ENCODE measurements at regions not wholly inside any gene's neighbourhood (a gene's known extent, or its start where the extent isn't known, plus 50 kb on each side); places are given as distances from the start of the nearest gene placed in this dataset.

DNA sequence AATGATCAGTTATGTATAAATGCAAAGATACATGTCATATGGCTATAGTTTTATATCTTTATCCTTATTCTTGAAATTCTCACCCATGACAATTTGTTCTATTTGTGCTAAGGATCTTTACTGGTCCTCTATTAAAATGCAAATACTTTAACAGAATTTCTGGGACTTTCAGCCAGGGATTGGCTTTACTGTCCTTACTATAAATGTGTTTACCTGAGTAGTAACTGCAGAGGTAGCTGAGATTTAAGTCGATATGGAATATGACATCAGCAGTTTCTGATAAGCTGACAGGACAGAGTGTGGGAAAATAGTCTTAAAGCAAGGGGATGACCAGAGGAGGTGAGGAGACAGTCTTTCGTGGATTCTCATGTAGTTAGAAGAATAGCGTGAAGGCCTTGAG lies 206.4 kb downstream of the DIO2 start:
- 79% methylated on average over 3 of the region's 3 CpGs for WGBS
- no peak overlapping the region for H3K27ac ChIP-seq (ENCODE audit: low read depth, low read length)
- no peaks in the 10 kb centered on the region for H3K36me3 ChIP-seq (ENCODE audit: insufficient read depth, low read length)
- H3K4me1 ChIP-seq (ENCODE audit: insufficient read depth, low read length), result no peaks in the 10 kb centered on the region
- H3K9me3 ChIP-seq (ENCODE audit: insufficient read depth, low read depth, low read length), result no peaks in the 10 kb centered on the region
- H3K27me3 ChIP-seq (ENCODE audit: insufficient read depth, low read length), result 0 out of 2 replicates have a peak, but pooled peaks cover 5% of the 10 kb centered on the region
- no peak overlapping the region for H3K9ac ChIP-seq (ENCODE audit: low read depth, low read length)
- no peak overlapping the region for H3K4me3 ChIP-seq (ENCODE audit: low read length)

DNA sequence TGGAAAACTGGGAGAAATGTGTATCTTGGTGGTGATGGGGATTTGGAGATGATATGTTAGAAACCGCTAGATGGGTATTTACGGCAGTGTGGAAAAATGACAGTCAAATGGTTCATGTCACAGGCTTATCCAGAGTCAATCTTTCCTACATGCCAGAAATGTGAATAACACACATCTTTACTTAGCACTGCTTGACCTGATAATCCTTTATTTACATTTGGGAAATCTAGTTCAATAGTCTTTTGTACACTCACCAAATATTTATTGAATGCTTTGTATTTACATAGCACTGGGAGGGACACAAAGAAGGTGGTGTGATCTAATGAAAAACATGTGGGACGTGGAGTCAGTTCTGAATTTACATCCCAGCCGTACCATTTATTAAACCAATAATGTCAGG lies 208.2 kb downstream of the DIO2 start:
- H3K36me3 ChIP-seq (ENCODE audit: insufficient read depth, low read length), result no peaks in the 10 kb centered on the region
- peaks cover 12% of the 10 kb centered on the region for H3K27me3 ChIP-seq (ENCODE audit: insufficient read depth, low read length)
- H3K27ac ChIP-seq (ENCODE audit: low read depth, low read length), result no peak overlapping the region
- WGBS, result 92% methylated on average over 4 of the region's 4 CpGs
- no peak overlapping the region for H3K4me3 ChIP-seq (ENCODE audit: low read length)
- H3K9ac ChIP-seq (ENCODE audit: low read depth, low read length), result no peak overlapping the region
- H3K9me3 ChIP-seq (ENCODE audit: insufficient read depth, low read depth, low read length), result no peaks in the 10 kb centered on the region
- H3K4me1 ChIP-seq (ENCODE audit: insufficient read depth, low read length), result no peaks in the 10 kb centered on the region

DNA sequence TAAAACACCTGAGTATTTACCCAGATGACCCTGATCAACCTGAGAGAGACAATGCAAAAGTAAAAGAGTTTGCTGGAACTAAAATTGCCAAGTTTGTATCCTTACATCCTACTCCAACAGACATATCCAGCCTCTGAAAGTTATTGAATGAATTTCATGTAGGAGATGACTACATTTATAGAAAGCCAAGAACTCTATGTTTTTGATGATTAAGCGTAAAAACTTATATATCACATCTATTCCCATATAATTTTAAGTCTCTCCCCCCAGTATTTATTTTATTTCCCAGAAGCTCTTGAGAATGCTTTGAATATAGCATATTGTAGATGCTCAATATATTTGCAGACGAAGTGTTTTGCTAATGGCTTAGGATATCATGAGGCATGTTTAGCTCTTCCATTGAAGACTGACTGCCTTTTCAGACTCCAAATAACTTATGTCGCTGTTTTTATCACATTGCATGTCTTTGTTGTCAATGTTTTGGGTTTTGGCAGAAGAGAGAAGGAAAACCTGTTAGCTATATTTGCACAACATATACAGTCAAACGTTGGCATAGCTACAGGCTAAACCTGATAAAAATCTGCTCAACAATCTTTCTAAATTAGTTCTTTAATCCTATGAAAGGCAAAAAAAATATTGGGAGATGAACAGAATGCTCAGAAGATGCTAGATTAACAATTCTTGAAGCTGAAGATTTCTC lies 213.6 kb downstream of the DIO2 start:
- H3K27ac ChIP-seq (ENCODE audit: low read depth, low read length), result no peak overlapping the region
- H3K9ac ChIP-seq (ENCODE audit: low read depth, low read length), result no peak overlapping the region
- no peaks in the 10 kb centered on the region for H3K4me1 ChIP-seq (ENCODE audit: insufficient read depth, low read length)
- H3K9me3 ChIP-seq (ENCODE audit: insufficient read depth, low read depth, low read length), result no peaks in the 10 kb centered on the region
- H3K27me3 ChIP-seq (ENCODE audit: insufficient read depth, low read length), result peaks cover 64% of the 10 kb centered on the region
- 100% methylated on average over 2 of the region's 4 CpGs for WGBS
- H3K36me3 ChIP-seq (ENCODE audit: insufficient read depth, low read length), result no peaks in the 10 kb centered on the region
- H3K4me3 ChIP-seq (ENCODE audit: low read length), result no peak overlapping the region

DNA sequence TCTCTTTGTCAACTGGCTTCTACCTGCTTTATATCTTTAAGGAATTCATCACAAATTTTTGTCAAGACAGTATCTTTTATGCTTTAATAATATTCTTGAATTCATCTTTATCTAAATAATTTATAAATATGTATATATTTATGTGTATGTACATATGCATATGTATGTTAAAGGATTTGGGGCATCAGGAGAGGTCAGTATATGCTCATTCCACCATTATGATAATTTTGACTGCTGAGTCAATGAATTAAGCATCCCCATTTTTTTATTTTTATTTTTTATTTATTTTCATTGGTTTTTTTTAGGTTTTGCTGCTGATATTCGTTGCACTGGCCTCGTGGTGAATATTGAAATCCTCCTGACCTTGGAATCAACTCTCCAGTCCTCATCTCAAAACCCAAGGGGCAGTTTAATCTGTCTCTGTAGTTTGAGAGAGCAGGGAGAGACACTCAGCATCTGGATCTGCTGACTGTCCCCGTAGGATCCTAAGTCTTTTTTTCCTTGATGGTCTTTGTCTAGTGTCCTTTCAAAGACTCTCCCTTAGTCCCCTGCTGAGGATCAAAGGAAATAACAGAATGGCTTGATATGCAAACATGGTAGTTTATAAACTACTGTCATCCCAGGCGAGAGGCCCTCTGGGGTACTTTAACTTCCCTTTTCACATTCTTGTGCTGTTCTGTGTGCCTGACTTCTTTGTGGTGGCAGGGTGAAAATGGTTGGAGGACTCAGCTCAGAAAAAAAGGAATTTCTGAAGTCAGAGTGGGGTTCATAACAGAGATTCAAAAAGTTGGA lies 218.7 kb downstream of the DIO2 start:
- H3K9me3 ChIP-seq (ENCODE audit: insufficient read depth, low read depth, low read length), result no peaks in the 10 kb centered on the region
- H3K27ac ChIP-seq (ENCODE audit: low read depth, low read length), result no peak overlapping the region
- 6% methylated on average over 2 of the region's 4 CpGs for WGBS
- H3K9ac ChIP-seq (ENCODE audit: low read depth, low read length), result no peak overlapping the region
- peaks cover 100% of the 10 kb centered on the region for H3K27me3 ChIP-seq (ENCODE audit: insufficient read depth, low read length)
- no peak overlapping the region for H3K4me3 ChIP-seq (ENCODE audit: low read length)
- H3K36me3 ChIP-seq (ENCODE audit: insufficient read depth, low read length), result no peaks in the 10 kb centered on the region
- no peaks in the 10 kb centered on the region for H3K4me1 ChIP-seq (ENCODE audit: insufficient read depth, low read length)

DNA sequence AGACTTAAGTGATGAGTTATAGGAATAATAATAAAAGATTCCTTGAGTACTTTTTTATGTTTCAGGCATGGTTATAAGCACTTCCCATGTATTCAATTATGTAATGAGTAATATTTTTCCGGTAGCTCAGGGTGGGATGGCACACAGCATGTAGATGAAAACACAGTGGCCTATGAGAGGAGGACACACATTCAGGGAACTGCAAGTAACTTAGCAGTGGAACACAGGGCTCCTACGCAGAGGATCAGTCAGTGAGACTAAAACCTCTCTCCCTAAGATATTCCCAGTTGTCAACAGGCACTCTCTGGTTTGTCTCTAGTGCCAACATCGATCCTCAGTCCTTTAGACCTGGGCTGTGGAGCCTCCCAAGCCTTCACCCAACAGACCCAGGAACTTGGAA lies 219.4 kb downstream of the DIO2 start:
- no peak overlapping the region for H3K27ac ChIP-seq (ENCODE audit: low read depth, low read length)
- no peak overlapping the region for H3K9ac ChIP-seq (ENCODE audit: low read depth, low read length)
- 73% methylated on average over 3 of the region's 3 CpGs for WGBS
- H3K9me3 ChIP-seq (ENCODE audit: insufficient read depth, low read depth, low read length), result no peaks in the 10 kb centered on the region
- H3K27me3 ChIP-seq (ENCODE audit: insufficient read depth, low read length), result peaks cover 100% of the 10 kb centered on the region
- H3K4me1 ChIP-seq (ENCODE audit: insufficient read depth, low read length), result no peaks in the 10 kb centered on the region
- H3K4me3 ChIP-seq (ENCODE audit: low read length), result no peak overlapping the region
- H3K36me3 ChIP-seq (ENCODE audit: insufficient read depth, low read length), result no peaks in the 10 kb centered on the region

DNA sequence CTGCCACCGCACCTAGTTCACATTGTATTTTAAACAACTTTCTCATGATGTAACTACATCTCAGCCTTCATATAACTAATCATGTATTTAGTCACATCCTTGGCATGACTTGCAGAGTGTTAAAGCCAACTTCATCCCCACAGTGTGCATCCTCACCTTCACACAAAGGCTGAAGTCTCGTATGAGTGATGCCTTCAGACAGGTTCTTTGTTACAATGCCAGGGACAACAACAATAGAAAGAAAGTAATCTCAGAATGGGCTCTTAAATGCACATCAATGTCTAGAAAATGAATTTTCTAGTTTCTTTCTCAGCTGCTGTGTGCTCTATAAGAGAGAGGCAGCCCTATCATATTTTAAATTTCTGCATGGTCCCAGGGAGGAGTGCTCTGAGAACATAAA lies 221.3 kb downstream of the DIO2 start:
- no peak overlapping the region for H3K4me3 ChIP-seq (ENCODE audit: low read length)
- no peak overlapping the region for H3K9ac ChIP-seq (ENCODE audit: low read depth, low read length)
- H3K36me3 ChIP-seq (ENCODE audit: insufficient read depth, low read length), result no peaks in the 10 kb centered on the region
- H3K9me3 ChIP-seq (ENCODE audit: insufficient read depth, low read depth, low read length), result no peaks in the 10 kb centered on the region
- no peaks in the 10 kb centered on the region for H3K4me1 ChIP-seq (ENCODE audit: insufficient read depth, low read length)
- no peak overlapping the region for H3K27ac ChIP-seq (ENCODE audit: low read depth, low read length)
- peaks cover 81% of the 10 kb centered on the region for H3K27me3 ChIP-seq (ENCODE audit: insufficient read depth, low read length)
- WGBS, result 96% methylated on average over 2 of the region's 2 CpGs

DNA sequence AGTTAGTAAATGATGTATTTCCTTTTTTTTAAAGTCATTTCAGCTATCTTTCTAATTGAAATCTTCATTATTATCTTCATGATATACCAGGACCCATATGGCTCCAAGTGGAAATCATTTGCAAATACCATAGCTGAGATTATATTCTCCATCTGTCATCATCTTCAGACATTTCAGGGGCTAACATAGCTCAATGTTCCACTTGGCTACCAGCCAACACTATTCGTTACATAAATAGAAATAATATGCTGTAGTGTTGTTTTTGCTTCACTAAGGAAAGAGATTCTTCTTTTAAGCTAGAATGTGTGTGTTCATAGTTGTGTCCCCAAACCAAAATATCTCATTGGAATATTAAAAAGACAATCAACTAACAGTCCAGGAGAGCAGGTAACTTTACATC lies 225.1 kb downstream of the DIO2 start:
- no peak overlapping the region for H3K4me3 ChIP-seq (ENCODE audit: low read length)
- no CpG with 5 or more reads among the region's 1 CpG for WGBS
- no peak overlapping the region for H3K9ac ChIP-seq (ENCODE audit: low read depth, low read length)
- H3K9me3 ChIP-seq (ENCODE audit: insufficient read depth, low read depth, low read length), result no peaks in the 10 kb centered on the region
- no peaks in the 10 kb centered on the region for H3K36me3 ChIP-seq (ENCODE audit: insufficient read depth, low read length)
- H3K27me3 ChIP-seq (ENCODE audit: insufficient read depth, low read length), result peaks cover 44% of the 10 kb centered on the region
- no peak overlapping the region for H3K27ac ChIP-seq (ENCODE audit: low read depth, low read length)
- H3K4me1 ChIP-seq (ENCODE audit: insufficient read depth, low read length), result no peaks in the 10 kb centered on the region; the same call in 1 of the 2 replicates

DNA sequence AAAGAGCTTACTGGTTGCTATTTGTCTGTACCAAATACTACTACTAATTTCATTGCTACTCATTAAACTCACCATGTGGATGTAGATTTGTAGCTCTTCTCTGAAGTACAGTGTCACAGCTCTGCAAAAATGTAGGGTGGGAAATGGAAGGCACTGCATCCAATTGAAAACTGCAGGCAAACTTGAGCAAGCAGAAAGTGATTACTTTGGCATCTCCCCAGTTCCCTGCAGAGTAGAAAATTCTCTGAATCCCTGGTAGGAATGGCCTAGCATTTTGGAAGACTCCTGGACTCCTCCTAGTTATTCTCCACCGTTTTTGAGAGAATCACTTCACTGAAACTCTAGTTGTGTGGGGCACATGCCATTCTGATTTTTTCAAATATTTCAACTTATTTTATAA lies 239.1 kb downstream of the DIO2 start:
- WGBS, result 82% methylated on average over 1 of the region's 1 CpG
- H3K27ac ChIP-seq (ENCODE audit: low read depth, low read length), result no peak overlapping the region
- H3K27me3 ChIP-seq (ENCODE audit: insufficient read depth, low read length), result no peaks in the 10 kb centered on the region
- no peaks in the 10 kb centered on the region for H3K4me1 ChIP-seq (ENCODE audit: insufficient read depth, low read length)
- no peak overlapping the region for H3K4me3 ChIP-seq (ENCODE audit: low read length)
- H3K9ac ChIP-seq (ENCODE audit: low read depth, low read length), result no peak overlapping the region
- H3K9me3 ChIP-seq (ENCODE audit: insufficient read depth, low read depth, low read length), result no peaks in the 10 kb centered on the region
- no peaks in the 10 kb centered on the region for H3K36me3 ChIP-seq (ENCODE audit: insufficient read depth, low read length)

DNA sequence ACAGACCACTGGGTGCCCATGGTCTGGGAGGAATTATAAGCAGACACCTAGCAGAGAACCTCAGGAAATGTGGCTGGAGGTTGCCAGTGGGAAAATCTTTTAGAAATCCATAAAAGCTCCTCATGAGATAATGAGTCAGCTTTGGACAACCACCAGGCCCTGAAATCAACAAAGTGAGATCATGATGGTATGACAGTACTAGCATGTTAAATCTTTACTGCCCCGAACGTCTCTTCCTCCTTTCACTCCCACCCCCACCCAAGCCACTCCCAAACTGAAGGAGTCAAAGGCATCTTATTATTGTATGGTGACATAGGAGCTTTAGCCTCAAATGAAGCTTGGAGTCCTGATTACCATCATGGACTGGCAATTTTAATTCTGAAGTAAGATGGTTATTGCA lies 240.0 kb downstream of the DIO2 start:
- Histone ChIP-seq H3K9ac (ENCODE audit: low read depth, low read length) (no peak overlapping the region), H3K27ac (ENCODE audit: low read depth, low read length) (no peak overlapping the region), H3K27me3 (ENCODE audit: insufficient read depth, low read length) (no peaks in the 10 kb centered on the region), H3K4me1 (ENCODE audit: insufficient read depth, low read length) (no peaks in the 10 kb centered on the region), H3K4me3 (ENCODE audit: low read length) (no peak overlapping the region), H3K36me3 (ENCODE audit: insufficient read depth, low read length) (no peaks in the 10 kb centered on the region), H3K9me3 (ENCODE audit: insufficient read depth, low read depth, low read length) (no peaks in the 10 kb centered on the region)
- WGBS, result no CpG with 5 or more reads among the region's 2 CpGs

DNA sequence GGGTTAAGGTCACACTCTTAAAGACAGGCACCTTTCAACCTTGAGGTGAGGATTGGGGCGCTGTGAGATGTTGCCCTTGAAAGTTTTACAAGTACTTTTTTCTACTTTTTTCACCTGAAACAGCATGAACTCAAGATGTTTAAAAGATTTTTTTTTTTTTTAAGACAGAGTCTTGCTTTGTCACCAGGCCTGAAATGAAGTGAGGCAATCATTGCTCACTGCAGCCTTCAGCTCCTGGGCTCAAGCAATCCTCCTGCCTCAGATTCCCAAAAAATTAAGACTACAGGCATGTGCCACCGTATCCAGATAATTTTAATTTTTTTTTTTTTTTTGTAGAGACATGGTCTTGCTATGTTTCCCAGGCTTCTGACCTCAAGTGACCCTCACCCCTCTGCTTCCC lies 243.9 kb downstream of the DIO2 start:
- H3K4me3 ChIP-seq (ENCODE audit: low read length), result no peak overlapping the region
- no peaks in the 10 kb centered on the region for H3K27me3 ChIP-seq (ENCODE audit: insufficient read depth, low read length)
- H3K9ac ChIP-seq (ENCODE audit: low read depth, low read length), result no peak overlapping the region
- H3K4me1 ChIP-seq (ENCODE audit: insufficient read depth, low read length), result no peaks in the 10 kb centered on the region
- no peaks in the 10 kb centered on the region for H3K36me3 ChIP-seq (ENCODE audit: insufficient read depth, low read length)
- no peaks in the 10 kb centered on the region for H3K9me3 ChIP-seq (ENCODE audit: insufficient read depth, low read depth, low read length)
- H3K27ac ChIP-seq (ENCODE audit: low read depth, low read length), result no peak overlapping the region
- 90% methylated on average over 2 of the region's 2 CpGs for WGBS

DNA sequence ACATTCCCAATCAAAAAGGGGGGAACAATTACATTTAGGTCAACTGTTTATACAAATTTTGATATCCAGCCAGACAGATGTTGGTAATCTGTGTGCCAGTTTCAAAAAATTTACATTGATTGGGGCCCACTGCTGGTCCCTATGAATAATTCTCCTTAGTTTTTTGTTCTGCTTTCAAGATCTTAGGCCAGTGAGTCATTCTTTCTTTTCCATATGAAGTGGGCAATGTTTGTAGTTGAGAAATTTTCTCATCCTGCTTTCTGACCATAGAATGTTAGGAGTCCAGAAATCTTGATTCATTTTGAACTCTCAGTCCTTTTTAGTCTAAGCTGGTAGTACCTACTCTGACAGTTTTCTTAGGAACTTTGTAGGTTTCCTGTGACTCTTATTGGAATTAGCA lies 244.3 kb downstream of the DIO2 start:
- no peak overlapping the region for H3K9ac ChIP-seq (ENCODE audit: low read depth, low read length)
- no peaks in the 10 kb centered on the region for H3K9me3 ChIP-seq (ENCODE audit: insufficient read depth, low read depth, low read length)
- H3K27me3 ChIP-seq (ENCODE audit: insufficient read depth, low read length), result no peaks in the 10 kb centered on the region
- no peaks in the 10 kb centered on the region for H3K36me3 ChIP-seq (ENCODE audit: insufficient read depth, low read length)
- H3K27ac ChIP-seq (ENCODE audit: low read depth, low read length), result no peak overlapping the region
- H3K4me3 ChIP-seq (ENCODE audit: low read length), result no peak overlapping the region
- H3K4me1 ChIP-seq (ENCODE audit: insufficient read depth, low read length), result no peaks in the 10 kb centered on the region
